ENCODE measurements at regions not wholly inside any gene's neighbourhood (a gene's known extent, or its start where the extent isn't known, plus 50 kb on each side); places are given as distances from the start of the nearest gene placed in this dataset.

GRCh38 chr22:22410121-22410520 lies 98.4 kb downstream of the ZNF280B start:
- no peak for TF ChIP-seq CTCF (IDR thresholded peaks at IDR 0.05)
- no peak for TF ChIP-seq POLR2A (IDR thresholded peaks at IDR 0.05)
- TF ChIP-seq POLR2AphosphoS5 (IDR thresholded peaks at IDR 0.05) = no peak

Measured in transverse colon (tissue), 4 donors.